Erythroblast (primary cell): ENCODE measurements at regions not wholly inside any gene's neighbourhood (a gene's known extent, or its start where the extent isn't known, plus 50 kb on each side); places are given as distances from the start of the nearest gene placed in this dataset.

Experiments
- GATA1 ChIP-seq: IDR thresholded peaks from 2 replicates; pipeline ENCODE4 v1.6.1; 2011; ENCODE audit warnings: low read depth, mild to moderate bottlenecking, control low read depth, low read length, moderate library complexity
- POLR2A ChIP-seq: IDR thresholded peaks from 2 replicates; pipeline ENCODE4 v1.6.1; 2011; ENCODE audit warnings: mild to moderate bottlenecking, low read length

DNA sequence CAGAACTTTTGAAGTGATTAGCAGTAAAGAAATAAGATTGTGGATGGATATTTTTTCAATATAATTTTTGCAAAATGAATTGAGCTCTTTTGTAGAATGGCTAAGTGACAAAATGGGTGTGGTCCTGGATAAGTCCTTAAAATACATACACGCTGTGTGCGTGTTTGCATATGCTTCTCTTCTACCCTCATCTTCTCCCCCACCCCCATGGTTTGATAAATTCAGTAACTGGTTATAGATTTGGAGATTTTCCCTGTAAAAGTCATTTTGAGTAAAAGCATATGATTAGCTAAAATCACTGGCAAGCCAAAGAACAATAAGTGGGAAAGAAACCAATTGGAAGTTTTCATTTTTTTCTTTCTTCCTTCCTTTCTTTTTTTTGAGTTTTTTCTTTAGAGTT is 453.9 kb upstream of the MDFIC2 start:
- TF ChIP-seq POLR2A (no peak), GATA1 (no peak)
